ENCODE measurements at regions not wholly inside any gene's neighbourhood (a gene's known extent, or its start where the extent isn't known, plus 50 kb on each side); places are given as distances from the start of the nearest gene placed in this dataset.
"Not testable (repeated sequence)": the region's sequence is repeated elsewhere in the genome, so short reads cannot be mapped to it uniquely, and the experiment has no call there.

DNA sequence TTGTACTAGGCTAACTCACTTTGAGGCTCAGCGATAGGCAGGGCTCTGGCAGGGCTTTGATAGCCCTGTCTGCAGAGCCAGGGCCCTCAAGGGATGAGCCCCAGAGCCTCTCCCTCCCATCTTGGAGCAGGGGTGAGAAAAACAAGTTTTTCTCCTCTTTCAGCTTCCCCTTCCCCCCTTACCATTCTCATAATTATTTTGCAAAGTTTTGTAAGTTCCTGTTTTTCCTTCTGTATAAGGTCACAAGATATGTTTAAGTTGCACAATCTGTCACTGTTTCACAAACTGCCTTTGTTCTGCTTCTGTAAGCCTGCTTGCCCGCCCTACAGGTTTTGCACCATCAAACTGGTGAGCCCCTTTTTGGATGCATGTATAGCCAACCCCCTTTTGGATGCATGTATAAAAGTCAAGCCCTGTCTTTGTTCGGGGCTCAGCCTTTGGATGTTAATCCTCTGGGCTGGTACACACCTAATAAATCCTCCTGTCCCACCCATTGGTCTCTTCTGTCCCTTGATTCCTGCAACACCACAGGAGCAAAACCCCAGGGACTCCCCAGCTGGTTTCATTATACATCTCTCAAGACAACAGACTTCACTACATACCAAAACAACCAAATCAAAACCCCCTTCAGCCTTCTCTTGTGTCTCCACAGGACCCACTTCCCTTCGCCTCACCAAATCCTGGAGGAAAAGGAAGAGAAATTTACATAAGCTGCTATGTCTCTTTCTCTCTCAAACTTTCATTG, 52.5 kb upstream of the RESF1 start:
- no peak for DNase-seq (ENCODE audit: low read depth)

GRCh38 chr12:31903025-31903424, 56.2 kb upstream of the RESF1 start:
- DNase-seq (ENCODE audit: low read depth), result no peak

GRCh38 chr12:31900271-31900670, 58.9 kb upstream of the RESF1 start:
- DNase-seq (ENCODE audit: low read depth), result no peak

DNA sequence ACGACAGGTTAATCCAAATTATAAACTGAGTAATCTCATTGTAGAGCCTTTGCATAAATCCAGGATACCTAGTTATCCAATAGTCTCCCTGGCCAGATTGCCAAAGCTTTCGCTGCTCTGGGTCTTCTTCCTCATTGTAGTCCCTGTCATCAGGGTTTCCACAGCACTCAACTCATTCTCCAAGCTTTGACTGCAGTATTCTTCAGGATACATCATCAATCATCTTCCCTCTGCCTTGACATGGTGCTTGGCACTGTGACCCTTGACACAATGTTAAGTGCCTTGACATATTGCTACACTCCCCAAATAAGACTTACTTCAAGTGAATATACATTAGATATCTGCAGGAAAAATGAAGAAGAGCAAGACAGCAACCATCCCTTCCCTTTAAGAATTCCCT, 60.1 kb upstream of the RESF1 start:
- DNase-seq (ENCODE audit: low read depth), result no peak

- DNase-seq (ENCODE audit: low read depth), result peak; percentile 48
Measured at GRCh38 chr12:31897781-31898503, 61.3 kb upstream of the RESF1 start.

GRCh38 chr12:31897092-31897491, 62.1 kb upstream of the RESF1 start:
- DNase-seq (ENCODE audit: low read depth), result not testable (repeated sequence)

- DNase-seq (ENCODE audit: low read depth), result peak; percentile 6
Measured at GRCh38 chr12:31896514-31897039, 62.6 kb upstream of the RESF1 start.

GRCh38 chr12:31895449-31896150, 63.6 kb upstream of the RESF1 start:
- DNase-seq (ENCODE audit: low read depth), result no peak

DNA sequence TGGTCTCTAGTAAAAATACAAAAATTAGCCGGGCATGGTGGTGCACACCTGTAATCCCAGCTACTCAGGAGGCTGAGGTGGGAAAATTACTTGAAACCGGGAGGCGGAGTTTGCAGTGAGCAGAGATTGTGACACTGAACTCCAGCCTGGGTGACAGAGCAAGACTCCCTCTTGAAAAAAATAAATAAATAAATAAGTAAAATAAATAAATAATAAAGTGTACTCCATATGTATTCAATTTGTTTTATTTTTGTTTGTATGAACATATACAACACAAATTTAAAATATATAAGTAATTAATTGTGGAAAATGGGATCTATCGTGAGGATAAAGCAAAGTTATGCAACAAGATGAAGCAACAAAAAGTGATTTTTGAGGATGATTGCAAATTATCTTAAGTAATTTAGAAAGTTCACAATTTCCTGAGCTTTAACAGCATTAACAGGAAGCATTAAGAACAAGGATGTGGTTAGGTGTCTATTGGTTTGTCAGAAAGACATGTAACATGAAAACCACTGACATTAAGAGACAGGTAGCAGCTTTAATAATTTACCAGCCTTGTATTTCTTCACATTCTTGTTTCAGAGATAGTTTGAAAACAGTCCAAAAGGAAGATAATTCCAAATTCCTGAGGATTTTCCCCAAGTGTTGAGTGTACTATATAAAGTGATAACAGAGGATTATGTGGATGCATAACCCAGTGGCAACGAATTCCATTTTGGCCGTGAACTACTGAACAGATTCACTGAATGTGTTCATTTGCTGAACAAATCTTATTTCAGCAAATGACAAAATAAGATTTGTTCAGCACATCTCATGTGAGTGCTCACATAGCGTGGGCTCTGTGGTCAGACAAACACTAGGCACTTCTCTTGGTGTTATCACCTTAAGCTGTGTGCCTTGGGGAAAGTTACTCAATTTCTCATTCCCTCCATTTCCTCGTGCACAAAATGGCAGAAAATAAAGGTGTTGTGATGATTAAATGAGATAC, 68.6 kb upstream of the RESF1 start:
- DNase-seq (ENCODE audit: low read depth), result no peak

DNA sequence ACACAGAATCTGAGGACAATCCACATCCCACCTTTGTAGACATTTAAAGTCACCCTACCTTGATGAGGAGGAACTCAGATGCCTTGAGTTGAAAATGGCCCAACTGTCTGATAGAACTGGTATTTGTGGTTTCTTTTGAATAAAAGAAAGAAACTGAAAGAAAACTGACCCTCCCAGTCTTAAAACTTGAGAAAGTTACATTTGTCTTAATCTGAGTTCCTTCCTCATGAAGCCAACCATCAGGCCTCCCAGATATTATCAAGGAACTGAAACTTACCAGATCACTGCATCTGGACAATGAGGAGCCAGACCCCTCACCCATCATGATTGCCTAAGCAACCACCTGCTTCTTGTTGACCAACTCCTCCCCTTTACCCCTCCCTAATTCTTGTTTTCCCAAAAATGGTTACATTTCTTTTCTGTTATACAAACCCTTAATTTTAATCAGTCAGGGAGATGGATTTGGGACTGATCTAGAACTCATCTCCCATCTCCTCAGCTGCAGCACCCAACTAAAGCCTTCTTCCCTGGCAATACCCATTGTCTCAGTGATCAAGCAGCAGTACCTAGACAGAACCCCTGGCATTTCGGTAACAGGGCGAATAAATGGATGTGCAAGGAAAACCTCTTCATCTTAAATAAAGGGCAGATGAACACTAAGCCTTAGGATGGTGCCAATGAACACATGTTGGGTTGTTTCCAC, 72.0 kb upstream of the RESF1 start:
- no peak for DNase-seq (ENCODE audit: low read depth)

DNA sequence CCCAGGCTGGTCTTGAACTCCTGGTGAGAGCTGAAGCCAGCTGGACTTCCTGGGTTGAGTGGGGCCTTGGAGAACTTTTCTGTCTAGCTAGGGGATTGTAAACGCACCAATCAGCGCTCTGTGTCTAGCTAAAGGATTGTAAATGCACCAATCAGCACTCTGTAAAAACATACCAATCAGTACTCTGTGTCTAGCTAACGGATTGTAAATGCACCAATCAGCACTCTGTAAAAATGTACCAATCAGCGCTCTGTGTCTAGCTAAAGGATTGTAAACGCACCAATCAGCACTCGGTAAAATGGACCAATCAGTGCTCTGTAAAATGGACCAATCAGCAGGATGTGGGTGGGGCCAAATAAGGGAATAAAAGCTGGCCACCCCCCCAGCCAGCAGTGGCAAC, 76.5 kb upstream of the RESF1 start:
- DNase-seq (ENCODE audit: low read depth), result not testable (repeated sequence)

DNA sequence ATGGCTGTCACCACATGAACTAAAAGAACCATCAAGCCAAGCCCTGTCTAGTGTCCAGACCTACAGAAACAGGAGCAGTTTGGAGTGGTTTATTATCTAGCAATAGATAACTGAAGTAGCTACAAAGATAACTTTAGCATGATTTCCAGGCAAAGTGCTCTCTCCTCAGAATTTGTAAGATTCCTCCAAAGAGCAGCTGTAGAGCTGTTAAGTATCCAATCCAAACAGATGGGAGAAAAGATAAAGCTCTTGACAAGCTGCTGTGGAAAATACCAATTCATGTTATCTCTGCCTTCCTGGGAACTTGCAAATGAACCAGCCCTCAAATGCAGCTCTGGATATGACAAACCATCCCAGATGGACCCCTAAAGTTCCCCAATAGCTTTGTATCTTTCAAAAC, 78.9 kb upstream of the RESF1 start:
- no peak for DNase-seq (ENCODE audit: low read depth)

DNA sequence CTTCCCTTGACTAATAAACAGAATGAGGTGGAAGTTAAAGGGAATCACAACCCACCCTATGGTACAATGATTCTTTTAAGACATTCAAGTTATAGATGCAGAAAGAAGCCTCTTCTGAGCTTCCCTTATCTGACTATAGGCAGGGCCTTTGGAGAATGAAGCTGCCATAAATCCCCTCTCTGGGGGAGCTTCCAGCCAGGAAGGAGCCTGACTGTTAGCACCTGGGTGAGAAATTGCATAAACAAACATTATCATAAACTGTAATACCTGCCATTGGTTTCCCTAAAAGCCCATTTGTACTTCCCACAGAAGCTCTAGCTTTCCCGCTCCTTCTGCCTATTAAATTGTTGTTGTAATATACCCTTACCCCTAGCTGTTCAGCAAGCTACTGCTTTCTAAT, 81.3 kb upstream of the RESF1 start:
- DNase-seq (ENCODE audit: low read depth), result no peak

GRCh38 chr12:31876568-31877424, 82.4 kb upstream of the RESF1 start:
- no peak for DNase-seq (ENCODE audit: low read depth)

- DNase-seq (ENCODE audit: low read depth), result no peak
Measured at GRCh38 chr12:31875609-31875964, 83.6 kb upstream of the RESF1 start.

- peak; percentile 35 for DNase-seq (ENCODE audit: low read depth)
Measured at GRCh38 chr12:31874961-31875608, 84.1 kb upstream of the RESF1 start.

GRCh38 chr12:31872831-31873604, 86.2 kb upstream of the RESF1 start:
- DNase-seq (ENCODE audit: low read depth), result no peak

GRCh38 chr12:31869972-31870371, 89.2 kb upstream of the RESF1 start:
- DNase-seq (ENCODE audit: low read depth), result no peak
